ENCODE measurements at regions not wholly inside any gene's neighbourhood (a gene's known extent, or its start where the extent isn't known, plus 50 kb on each side); places are given as distances from the start of the nearest gene placed in this dataset.

- Histone ChIP-seq H3K27ac (no peak overlapping the region), H3K4me1 (peaks cover 14% of the 10 kb centered on the region; the same call in 2 of the 3 replicates), H3K9me3 (no peaks in the 10 kb centered on the region), H3K4me2 (peak overlapping the region; percentile 23; the same call in 2 of the 3 replicates), H3K4me3 (no peak overlapping the region)
- DNase-seq (ENCODE audit: low read depth in 1 of 2, low spot score in 1 of 2) = no peak
- no peak for FAIRE-seq
- ChIA-PET CTCF (interaction anchor here (1.0 kb wide), 1 partner anchor 61 kb away, joined by 3 read pairs; no protein-coding TSS in a partner anchor), POLR2A (interaction anchor here (1.6 kb wide), 1 partner anchor 679 kb away, joined by 7 read pairs; the partner anchor contains the start of gene ID2)
- 74% methylated on average over 13 of the region's 13 CpGs for WGBS (ENCODE audit: missing lambda C conversion rate)
- TF ChIP-seq ESRRA (IDR thresholded peaks at IDR 0.05; ENCODE audit: borderline replicate concordance, low read length) (no peak), MAX (IDR thresholded peaks at IDR 0.05) (no peak), RCOR1 (IDR thresholded peaks at IDR 0.05; ENCODE audit: low read depth, low read length) (no peak), KDM1A (IDR thresholded peaks at IDR 0.05; ENCODE audit: low read depth) (no peak), ZC3H11A (IDR thresholded peaks at IDR 0.05) (no peak), USF2 (IDR thresholded peaks at IDR 0.05) (no peak), REST (IDR thresholded peaks at IDR 0.05) (no peak), RFX5 (IDR thresholded peaks at IDR 0.05) (no peak), HOXA7 (CRISPR knock-in tag; IDR thresholded peaks at IDR 0.05) (no peak), TFCP2L1 (CRISPR knock-in tag; IDR thresholded peaks at IDR 0.05) (no peak)
- peak in 1 of 2 experiments; percentile 53; a peak in 4 of 6 replicates for ATAC-seq
These were observed 678.3 kb upstream of the ID2 start for GRCh38 chr2:8003462-8004075.

- peak; percentile 61 to 63; a peak in 4 of 6 replicates for ATAC-seq
These were observed 677.6 kb upstream of the ID2 start for GRCh38 chr2:8004250-8004681.

More at GRCh38 chr2:8004250-8004681, 677.6 kb upstream of the ID2 start:
- POLR2A ChIA-PET = interaction anchor here (1.6 kb wide), 1 partner anchor 678 kb away, joined by 7 read pairs; the partner anchor contains the start of gene ID2
- Histone ChIP-seq H3K4me2 (peak overlapping the region; percentile 23), H3K9me3 (no peaks in the 10 kb centered on the region), H3K4me1 (peaks cover 14% of the 10 kb centered on the region; the same call in 2 of the 3 replicates), H3K27ac (no peak overlapping the region), H3K4me3 (no peak overlapping the region)
- CTCF ChIA-PET = interaction anchor here (1.4 kb wide), 1 partner anchor 28 kb away, joined by 5 read pairs; no protein-coding TSS in a partner anchor
- TF ChIP-seq JUNB (IDR thresholded peaks at IDR 0.05) (peak; percentile 62; the same call in 1 of the 2 replicates), TP53 (CRISPR knock-in tag; IDR thresholded peaks at IDR 0.05) (no peak), ATOH8 (CRISPR knock-in tag; IDR thresholded peaks at IDR 0.05; ENCODE audit: low read depth) (no peak), NR3C1 (IDR thresholded peaks at IDR 0.05) (no peak), EHF (CRISPR knock-in tag; IDR thresholded peaks at IDR 0.05) (no peak), HMGXB4 (CRISPR knock-in tag; IDR thresholded peaks at IDR 0.05; ENCODE audit: borderline replicate concordance) (no peak), CBX2 (IDR thresholded peaks at IDR 0.05; ENCODE audit: borderline replicate concordance, low read depth) (no peak), CEBPB (IDR thresholded peaks at IDR 0.05) (peak; percentile 29 to 86; a peak in 3 of 4 replicates), EP300 (IDR thresholded peaks at IDR 0.05) (peak; percentile 33 to 48; a peak in 2 of 5 replicates), JUN (IDR thresholded peaks at IDR 0.05) (peak in 1 of 2 experiments; percentile 62; a peak in 1 of 5 replicates), FOSL2 (IDR thresholded peaks at IDR 0.05) (peak; percentile 52; the same call in 1 of the 2 replicates), FOSL2 (CRISPR knock-in tag; IDR thresholded peaks at IDR 0.05) (peak; percentile 89), HOXB13 (CRISPR knock-in tag; IDR thresholded peaks at IDR 0.05; ENCODE audit: low read depth) (no peak), TFCP2L1 (CRISPR knock-in tag; IDR thresholded peaks at IDR 0.05) (no peak), RAD21 (conservative IDR thresholded peaks at IDR 0.05 in 1 of 2, IDR thresholded peaks at IDR 0.05 in 1 of 2) (peak in 1 of 2 experiments; percentile 21; a peak in 1 of 5 replicates), NFE2L2 (conservative IDR thresholded peaks at IDR 0.05; ENCODE audit: low read length) (no peak), CTCF (IDR thresholded peaks at IDR 0.05) (no peak), POLR2A (IDR thresholded peaks at IDR 0.05; ENCODE audit: low read length) (no peak)
- WGBS (ENCODE audit: missing lambda C conversion rate) = 12% methylated on average over 4 of the region's 4 CpGs
- no peak for FAIRE-seq
- peak; percentile 47 to 69 for DNase-seq (ENCODE audit: low read depth in 1 of 2, low spot score in 1 of 2)
